ENCODE measurements at regions not wholly inside any gene's neighbourhood (a gene's known extent, or its start where the extent isn't known, plus 50 kb on each side); places are given as distances from the start of the nearest gene placed in this dataset.

- no peak for DNase-seq (ENCODE audit: low spot score)
Observed at GRCh38 chr7:35448486-35448885, 194.6 kb upstream of the TBX20 start.

- no peak for DNase-seq (ENCODE audit: low spot score)
Observed at GRCh38 chr7:35446091-35446490, 192.2 kb upstream of the TBX20 start.

GRCh38 chr7:35437619-35438275, 183.8 kb upstream of the TBX20 start:
- DNase-seq (ENCODE audit: low spot score): no peak

- DNase-seq (ENCODE audit: low spot score): no peak
Observed at GRCh38 chr7:35436452-35436851, 182.6 kb upstream of the TBX20 start.

GRCh38 chr7:35430547-35431153, 176.8 kb upstream of the TBX20 start:
- DNase-seq (ENCODE audit: low spot score): peak; percentile 15

GRCh38 chr7:35424869-35425495, 171.1 kb upstream of the TBX20 start:
- DNase-seq (ENCODE audit: low spot score): peak; percentile 26

- no peak for DNase-seq (ENCODE audit: low spot score)
Observed at GRCh38 chr7:35424440-35424839, 170.5 kb upstream of the TBX20 start.

GRCh38 chr7:35422715-35423114, 168.8 kb upstream of the TBX20 start:
- no peak for DNase-seq (ENCODE audit: low spot score)

GRCh38 chr7:35420656-35421055, 166.8 kb upstream of the TBX20 start:
- no peak for DNase-seq (ENCODE audit: low spot score)

- DNase-seq (ENCODE audit: low spot score): no peak
Observed at GRCh38 chr7:35419391-35419755, 165.5 kb upstream of the TBX20 start.

- DNase-seq (ENCODE audit: low spot score): no peak
Observed at GRCh38 chr7:35418716-35419390, 165.0 kb upstream of the TBX20 start.

GRCh38 chr7:35416568-35416967, 162.7 kb upstream of the TBX20 start:
- DNase-seq (ENCODE audit: low spot score): no peak

GRCh38 chr7:35415411-35415822, 161.5 kb upstream of the TBX20 start:
- no peak for DNase-seq (ENCODE audit: low spot score)

GRCh38 chr7:35411331-35411730, 157.4 kb upstream of the TBX20 start:
- no peak for DNase-seq (ENCODE audit: low spot score)

- DNase-seq (ENCODE audit: low spot score): no peak
Observed at GRCh38 chr7:35405461-35405860, 151.6 kb upstream of the TBX20 start.

GRCh38 chr7:35401217-35401879, 147.4 kb upstream of the TBX20 start:
- DNase-seq (ENCODE audit: low spot score): no peak

GRCh38 chr7:35399840-35400239, 145.9 kb upstream of the TBX20 start:
- DNase-seq (ENCODE audit: low spot score): no peak

GRCh38 chr7:35399216-35399615, 145.3 kb upstream of the TBX20 start:
- no peak for DNase-seq (ENCODE audit: low spot score)

- DNase-seq (ENCODE audit: low spot score): no peak
Observed at GRCh38 chr7:35398518-35398917, 144.6 kb upstream of the TBX20 start.

GRCh38 chr7:35390146-35390545, 136.2 kb upstream of the TBX20 start:
- no peak for DNase-seq (ENCODE audit: low spot score)

GRCh38 chr7:35389636-35390035, 135.7 kb upstream of the TBX20 start:
- no peak for DNase-seq (ENCODE audit: low spot score)

Measured in cerebellar cortex (tissue), 1 donor.